GM13977 (cell line): ENCODE measurements at regions not wholly inside any gene's neighbourhood (a gene's known extent, or its start where the extent isn't known, plus 50 kb on each side); places are given as distances from the start of the nearest gene placed in this dataset.
"Not testable (repeated sequence)": the region's sequence is repeated elsewhere in the genome, so short reads cannot be mapped to it uniquely, and the experiment has no call there.

ENCODE experiments used
- DNase-seq: peaks from one replicate; pipeline ENCODE4 v3.0.0; 2012; ENCODE audit warnings: low spot score
- CTCF ChIP-seq: IDR thresholded peaks from 2 replicates; pipeline ENCODE4 v1.5.1; 2012; ENCODE audit warnings: mild to moderate bottlenecking, control low read depth; ENCODE audit not compliant: insufficient read depth; ENCODE audit errors: extremely low read depth, missing control alignments
- in situ Hi-C: fragments of 300-500 bp; cut with MboI; formaldehyde crosslinking; loops from one replicate; pipeline ENCODE4 v1.12.0; 2022; ENCODE audit warnings: low sequenced_read_pairs, low pct_unique_long_range_greater_than_20kb, mixed read lengths, inconsistent platforms; ENCODE audit not compliant: unreplicated experiment

GRCh38 chr9:63912451-63912850, 1372.6 kb downstream of the FOXD4L5 start:
- in situ Hi-C loops, DNase-seq: not testable (repeated sequence)

- DNase-seq, in situ Hi-C loops: not testable (repeated sequence)
These were observed 1375.9 kb downstream of the FOXD4L5 start for GRCh38 chr9:63909076-63909475.

- in situ Hi-C loops, DNase-seq: not testable (repeated sequence)
These were observed 1385.3 kb downstream of the FOXD4L5 start for GRCh38 chr9:63899637-63900190.

- in situ Hi-C loops, DNase-seq: not testable (repeated sequence)
These were observed 1403.6 kb downstream of the FOXD4L5 start for GRCh38 chr9:63881386-63881785.

- in situ Hi-C loops = not testable (repeated sequence)
These were observed 1408.6 kb downstream of the FOXD4L5 start for GRCh38 chr9:63876380-63876779.

GRCh38 chr9:63859475-63860215, 1425.4 kb downstream of the FOXD4L5 start:
- no peak for TF ChIP-seq CTCF
- in situ Hi-C loops = no loop called here
- no peak for DNase-seq

More at GRCh38 chr9:63876380-63876779, 1408.6 kb downstream of the FOXD4L5 start:
- DNase-seq = not testable (repeated sequence)

GRCh38 chr9:63859090-63859474, 1425.9 kb downstream of the FOXD4L5 start:
- DNase-seq, in situ Hi-C loops: not testable (repeated sequence)

GRCh38 chr9:63853140-63853751, 1431.8 kb downstream of the FOXD4L5 start:
- in situ Hi-C loops, DNase-seq: not testable (repeated sequence)

GRCh38 chr9:63824804-63825203, 1460.2 kb downstream of the FOXD4L5 start:
- DNase-seq, in situ Hi-C loops: not testable (repeated sequence)

GRCh38 chr9:63823375-63824201, 1461.4 kb downstream of the FOXD4L5 start:
- DNase-seq = peak; percentile 8
- in situ Hi-C loops = not testable (repeated sequence)

- in situ Hi-C loops = not testable (repeated sequence)
- DNase-seq = peak; percentile 1
These were observed 1462.2 kb downstream of the FOXD4L5 start for GRCh38 chr9:63822615-63823374.

- in situ Hi-C loops, DNase-seq: not testable (repeated sequence)
These were observed 1463.7 kb downstream of the FOXD4L5 start for GRCh38 chr9:63821293-63821692.

GRCh38 chr9:63820882-63821281, 1464.1 kb downstream of the FOXD4L5 start:
- DNase-seq, in situ Hi-C loops: not testable (repeated sequence)

GRCh38 chr9:63820383-63820782, 1464.6 kb downstream of the FOXD4L5 start:
- peak; percentile 8 for DNase-seq
- in situ Hi-C loops = not testable (repeated sequence)
